ENCODE measurements at regions not wholly inside any gene's neighbourhood (a gene's known extent, or its start where the extent isn't known, plus 50 kb on each side); places are given as distances from the start of the nearest gene placed in this dataset.

GRCh38 chr1:98030976-98031375 is 110.1 kb upstream of the DPYD start:
- no peak for DNase-seq

- no peak for DNase-seq
These were observed 109.6 kb upstream of the DPYD start for GRCh38 chr1:98030483-98030882.

- no peak for DNase-seq
These were observed 108.0 kb upstream of the DPYD start for GRCh38 chr1:98028800-98029199.

GRCh38 chr1:98027103-98027705 is 106.4 kb upstream of the DPYD start:
- no peak for DNase-seq

- DNase-seq, result no peak
These were observed 105.0 kb upstream of the DPYD start for GRCh38 chr1:98025858-98026257.

GRCh38 chr1:98021126-98021525 is 100.3 kb upstream of the DPYD start:
- no peak for DNase-seq

GRCh38 chr1:98019747-98020146 is 98.9 kb upstream of the DPYD start:
- no peak for DNase-seq

- no peak for DNase-seq
These were observed 97.2 kb upstream of the DPYD start for GRCh38 chr1:98018074-98018473.

- no peak for DNase-seq
These were observed 96.3 kb upstream of the DPYD start for GRCh38 chr1:98017184-98017583.

- DNase-seq, result no peak
These were observed 87.5 kb upstream of the DPYD start for GRCh38 chr1:98008373-98008772.

- no peak for DNase-seq
These were observed 84.6 kb upstream of the DPYD start for GRCh38 chr1:98005326-98006010.

GRCh38 chr1:98003442-98003841 is 82.6 kb upstream of the DPYD start:
- DNase-seq, result no peak

GRCh38 chr1:98002288-98002687 is 81.5 kb upstream of the DPYD start:
- no peak for DNase-seq

- DNase-seq, result no peak
These were observed 80.9 kb upstream of the DPYD start for GRCh38 chr1:98001764-98002163.

- DNase-seq, result no peak
These were observed 78.5 kb upstream of the DPYD start for GRCh38 chr1:97999320-97999719.

GRCh38 chr1:97996880-97997279 is 76.0 kb upstream of the DPYD start:
- DNase-seq, result no peak

GRCh38 chr1:97989094-97989680 is 68.4 kb upstream of the DPYD start:
- DNase-seq, result no peak

- no peak for DNase-seq
These were observed 65.5 kb upstream of the DPYD start for GRCh38 chr1:97986041-97987005.

GRCh38 chr1:97983126-97983525 is 62.3 kb upstream of the DPYD start:
- DNase-seq, result no peak

GRCh38 chr1:97980530-97980929 is 59.7 kb upstream of the DPYD start:
- no peak for DNase-seq

- no peak for DNase-seq
These were observed 56.0 kb upstream of the DPYD start for GRCh38 chr1:97976801-97977200.
